OCI-LY7 (cell line): ENCODE measurements at regions not wholly inside any gene's neighbourhood (a gene's known extent, or its start where the extent isn't known, plus 50 kb on each side); places are given as distances from the start of the nearest gene placed in this dataset.

Source experiments
- BruUV-seq: library from RNA; stranded (reverse); fragments of 400-500 nt; replicated peaks from 2 replicates; lab custom pipeline; 2021; lab: Mats Ljungman, UMichigan
- CTCF ChIA-PET: fragments of 300-600 bp; sonication (Branson Sonifier 250); formaldehyde crosslinking; loops from one replicate; lab custom pipeline; 2022; ENCODE audit warnings: antibody characterized with exemption; ENCODE audit not compliant: unreplicated experiment; lab: Charles Lee
- POLR2A ChIA-PET: fragments of 300-600 bp; sonication (Branson Sonifier 250); formaldehyde crosslinking; loops from one replicate; lab custom pipeline; 2022; ENCODE audit warnings: antibody characterized with exemption; lab: Charles Lee
- DNase-seq: peaks from one replicate; pipeline ENCODE4 v3.0.0-alpha.2; 2015; ENCODE audit warnings: low spot score
- H2AFZ ChIP-seq: fragments of 200-600 bp; sonication (generic), shearing (Covaris generic); 2 replicates; pipeline ENCODE4 v1.6.1; 2014; ENCODE audit warnings: mild to moderate bottlenecking, antibody characterized with exemption, low read length, moderate library complexity
- H3K27ac ChIP-seq: fragments of 200-600 bp; sonication (generic); 2 replicates; pipeline ENCODE4 v1.5.1; 2014; ENCODE audit warnings: mixed run types, low read depth, mild to moderate bottlenecking, moderate library complexity, low read length, inconsistent platforms; ENCODE audit not compliant: poor library complexity, severe bottlenecking
- H3K36me3 ChIP-seq: fragments of 200-600 bp; sonication (generic); 2 replicates; pipeline ENCODE4 v1.6.1; 2014; ENCODE audit warnings: mild to moderate bottlenecking, antibody characterized with exemption, low read length, moderate library complexity, mixed read lengths; ENCODE audit not compliant: insufficient read depth
- H3K4me1 ChIP-seq: fragments of 200-600 bp; sonication (generic); 2 replicates; pipeline ENCODE4 v1.5.1; 2014; ENCODE audit warnings: mild to moderate bottlenecking, low read length; ENCODE audit not compliant: insufficient read depth, poor library complexity, severe bottlenecking
- H3K4me2 ChIP-seq: fragments of 200-600 bp; sonication (generic); 2 replicates; pipeline ENCODE4 v1.6.1; 2014; ENCODE audit warnings: mild to moderate bottlenecking, low read length
- H3K4me3 ChIP-seq: fragments of 200-600 bp; sonication (generic); 2 replicates; pipeline ENCODE4 v1.5.1; 2014; ENCODE audit warnings: mild to moderate bottlenecking, low read depth, low read length; ENCODE audit not compliant: poor library complexity, severe bottlenecking
- H3K79me2 ChIP-seq: fragments of 200-600 bp; sonication (generic); 2 replicates; pipeline ENCODE4 v1.6.1; 2016; ENCODE audit warnings: low read depth, mild to moderate bottlenecking, low read length, moderate library complexity, mixed read lengths; ENCODE audit not compliant: insufficient read depth
- H3K9me2 ChIP-seq: fragments of 200-600 bp; sonication (generic); 2 replicates; pipeline ENCODE4 v1.6.1; 2016; ENCODE audit warnings: mild to moderate bottlenecking, low read length, mixed read lengths; ENCODE audit not compliant: insufficient read depth
- H3K9me3 ChIP-seq: fragments of 200-600 bp; sonication (generic); 2 replicates; pipeline ENCODE4 v1.6.1; 2014; ENCODE audit warnings: mild to moderate bottlenecking, mixed run types, low read length, mixed read lengths
- H4K20me1 ChIP-seq: fragments of 200-600 bp; sonication (generic); 2 replicates; pipeline ENCODE4 v1.6.1; 2014; ENCODE audit warnings: mild to moderate bottlenecking, antibody characterized with exemption, low read length, moderate library complexity, mixed read lengths; ENCODE audit not compliant: insufficient read depth
- EZH2phosphoT487 ChIP-seq: fragments of 200-600 bp; sonication (generic); IDR thresholded peaks from 2 replicates; pipeline ENCODE4 v1.6.1; 2018; ENCODE audit warnings: low read depth, borderline replicate concordance, mild to moderate bottlenecking, mixed run types, antibody characterized with exemption, low read length, moderate library complexity, mixed read lengths
- intact Hi-C: fragments of 100-400 bp; cut with micrococcal nuclease; formaldehyde crosslinking; loops from one replicate; pipeline ENCODE4 v1.10.0; 2022; ENCODE audit not compliant: unreplicated experiment
- TF ChIP-seq, protein P1 (sequence below): fragments of 200-600 bp; sonication (generic); conservative IDR thresholded peaks from 2 replicates; pipeline ENCODE4 v1.5.1; 2014; ENCODE audit warnings: mild to moderate bottlenecking, antibody characterized with exemption, low read length, moderate library complexity, mixed read lengths

DNA sequence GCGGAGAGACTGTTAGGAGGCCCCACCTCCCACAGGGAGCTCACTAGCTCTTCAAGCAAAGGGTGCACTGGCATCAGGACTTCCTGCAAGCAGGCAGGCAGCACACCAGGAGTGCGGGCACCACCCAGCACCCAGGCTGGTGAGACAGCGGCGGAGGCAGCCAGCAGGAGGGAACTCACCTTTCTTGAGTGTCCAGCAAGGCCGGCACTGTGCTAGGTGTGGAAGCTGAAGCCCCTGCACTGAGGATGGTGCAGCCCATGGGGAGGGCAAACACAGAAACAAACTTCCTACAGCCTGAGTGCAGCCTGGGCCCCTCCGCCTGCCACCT, 100.7 kb upstream of the ID2 start:
- Histone ChIP-seq H3K79me2 (peaks cover 8% of the 10 kb centered on the region; the same call in 1 of the 2 replicates), H3K27ac (peak overlapping the region; percentile 98), H2AFZ (peak overlapping the region; percentile 29; the same call in 1 of the 2 replicates), H3K4me1 (peaks cover 97% of the 10 kb centered on the region), H3K9me2 (no peaks in the 10 kb centered on the region), H4K20me1 (no peaks in the 10 kb centered on the region), H3K4me3 (peak overlapping the region; percentile 60), H3K36me3 (no peaks in the 10 kb centered on the region), H3K4me2 (peak overlapping the region; percentile 90), H3K9me3 (no peaks in the 10 kb centered on the region)
- ChIA-PET CTCF (interaction anchor here (0.6 to 1.4 kb wide), 7 partner anchors 10 to 100 kb away, joined by 3 to 6 read pairs (median 3); no protein-coding TSS in a partner anchor), POLR2A (interaction anchor here (0.5 to 8.5 kb wide), 19 partner anchors 8 to 161 kb away, joined by 3 to 100 read pairs (median 8); partner anchors contain the start of gene ID2)
- TF ChIP-seq EZH2phosphoT487, result no peak
- DNase-seq, result peak; percentile 65
- intact Hi-C loops, result loop anchor here (10.0 kb wide), 1 partner anchor 964 kb away; no protein-coding TSS in a partner anchor
- BruUV-seq, result no TSS peak

DNA sequence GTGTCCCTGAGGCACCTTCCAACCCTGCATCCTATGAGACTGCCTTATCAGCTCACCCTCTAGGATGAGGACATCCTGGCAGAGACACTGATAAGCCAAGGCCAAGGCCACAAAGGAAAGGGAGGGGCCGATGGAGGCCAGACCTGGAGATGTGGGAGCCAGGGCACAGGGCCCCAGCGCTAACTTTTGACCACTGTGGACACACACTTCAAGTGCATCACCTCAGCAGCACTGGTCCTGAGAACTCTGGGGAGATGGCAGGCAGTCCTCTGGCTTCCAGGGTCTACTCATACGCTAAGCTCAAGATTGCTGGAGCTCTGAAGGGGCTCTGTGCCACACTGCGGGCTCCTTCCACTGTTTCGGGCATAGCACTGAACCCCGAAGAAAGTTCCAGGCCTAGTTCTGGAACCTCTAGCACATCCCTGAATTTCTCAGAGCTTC, 100.2 kb upstream of the ID2 start:
- no peak for DNase-seq
- POLR2A ChIA-PET, result interaction anchor here (0.5 to 8.5 kb wide), 20 partner anchors 9 to 997 kb away, joined by 3 to 100 read pairs (median 8); partner anchors contain the start of gene ID2
- TF ChIP-seq EZH2phosphoT487, result no peak
- TF ChIP-seq, protein P1, sequence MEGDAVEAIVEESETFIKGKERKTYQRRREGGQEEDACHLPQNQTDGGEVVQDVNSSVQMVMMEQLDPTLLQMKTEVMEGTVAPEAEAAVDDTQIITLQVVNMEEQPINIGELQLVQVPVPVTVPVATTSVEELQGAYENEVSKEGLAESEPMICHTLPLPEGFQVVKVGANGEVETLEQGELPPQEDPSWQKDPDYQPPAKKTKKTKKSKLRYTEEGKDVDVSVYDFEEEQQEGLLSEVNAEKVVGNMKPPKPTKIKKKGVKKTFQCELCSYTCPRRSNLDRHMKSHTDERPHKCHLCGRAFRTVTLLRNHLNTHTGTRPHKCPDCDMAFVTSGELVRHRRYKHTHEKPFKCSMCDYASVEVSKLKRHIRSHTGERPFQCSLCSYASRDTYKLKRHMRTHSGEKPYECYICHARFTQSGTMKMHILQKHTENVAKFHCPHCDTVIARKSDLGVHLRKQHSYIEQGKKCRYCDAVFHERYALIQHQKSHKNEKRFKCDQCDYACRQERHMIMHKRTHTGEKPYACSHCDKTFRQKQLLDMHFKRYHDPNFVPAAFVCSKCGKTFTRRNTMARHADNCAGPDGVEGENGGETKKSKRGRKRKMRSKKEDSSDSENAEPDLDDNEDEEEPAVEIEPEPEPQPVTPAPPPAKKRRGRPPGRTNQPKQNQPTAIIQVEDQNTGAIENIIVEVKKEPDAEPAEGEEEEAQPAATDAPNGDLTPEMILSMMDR, result no peak
- CTCF ChIA-PET, result interaction anchor here (0.7 to 1.5 kb wide), 5 partner anchors 10 to 100 kb away, joined by 3 to 6 read pairs (median 4); no protein-coding TSS in a partner anchor
- H3K36me3 ChIP-seq, result no peaks in the 10 kb centered on the region
- peak overlapping the region; percentile 60 for H3K4me3 ChIP-seq
- BruUV-seq, result no TSS peak
- peaks cover 5% of the 10 kb centered on the region; the same call in 1 of the 2 replicates for H3K79me2 ChIP-seq
- no peaks in the 10 kb centered on the region for H3K9me3 ChIP-seq
- H3K9me2 ChIP-seq, result no peaks in the 10 kb centered on the region
- peaks cover 97% of the 10 kb centered on the region for H3K4me1 ChIP-seq
- intact Hi-C loops, result loop anchor here (2.0 to 10.0 kb wide), 5 partner anchors 39 to 963 kb away; partner anchors contain the start of gene ID2
- peak overlapping the region; percentile 98 for H3K27ac ChIP-seq
- peak overlapping the region; percentile 90 for H3K4me2 ChIP-seq
- no peaks in the 10 kb centered on the region for H4K20me1 ChIP-seq
- H2AFZ ChIP-seq, result no peak overlapping the region; the same call in 1 of the 2 replicates

DNA sequence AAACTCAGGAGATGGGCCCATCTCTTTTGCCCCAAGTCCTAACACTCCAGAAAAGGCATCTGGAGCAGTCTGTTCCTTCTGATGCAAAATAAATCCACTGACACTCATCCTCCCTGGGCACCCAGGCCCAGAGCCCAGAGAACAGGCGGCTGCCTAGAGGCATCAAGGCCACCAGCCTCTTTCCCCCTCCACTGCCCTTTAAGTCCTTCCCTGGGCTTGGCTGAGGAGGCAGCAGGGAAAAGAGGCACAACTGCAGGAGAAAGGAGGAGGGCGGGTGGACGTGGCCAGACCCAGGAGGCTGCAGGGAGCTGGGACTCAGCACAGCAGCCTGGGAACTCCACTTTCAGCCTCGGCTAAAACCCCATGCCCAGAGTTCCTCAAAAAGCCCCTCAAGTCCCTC, 99.7 kb upstream of the ID2 start:
- H4K20me1 ChIP-seq, result no peaks in the 10 kb centered on the region
- H2AFZ ChIP-seq, result no peak overlapping the region
- TF ChIP-seq EZH2phosphoT487, result no peak
- TF ChIP-seq, protein P1, result no peak
- no peaks in the 10 kb centered on the region for H3K9me3 ChIP-seq
- H3K4me2 ChIP-seq, result peak overlapping the region; percentile 90
- peak overlapping the region; percentile 60 for H3K4me3 ChIP-seq
- POLR2A ChIA-PET, result interaction anchor here (1.1 to 8.5 kb wide), 11 partner anchors 9 to 106 kb away, joined by 3 to 100 read pairs (median 14); partner anchors contain the start of gene ID2
- no peak for DNase-seq
- intact Hi-C loops, result loop anchor here (2.0 to 10.0 kb wide), 5 partner anchors 39 to 963 kb away; partner anchors contain the start of gene ID2
- peaks cover 3% of the 10 kb centered on the region; the same call in 1 of the 2 replicates for H3K79me2 ChIP-seq
- no peaks in the 10 kb centered on the region for H3K9me2 ChIP-seq
- CTCF ChIA-PET, result interaction anchor here (1.2 to 1.5 kb wide), 2 partner anchors 36 to 38 kb away, joined by 3 to 4 read pairs; no protein-coding TSS in a partner anchor
- no TSS peak for BruUV-seq
- peak overlapping the region; percentile 98 for H3K27ac ChIP-seq
- no peaks in the 10 kb centered on the region for H3K36me3 ChIP-seq
- peaks cover 97% of the 10 kb centered on the region for H3K4me1 ChIP-seq
